NCI-H2171 (cell line): ENCODE measurements at regions not wholly inside any gene's neighbourhood (a gene's known extent, or its start where the extent isn't known, plus 50 kb on each side); places are given as distances from the start of the nearest gene placed in this dataset.
"Not testable (repeated sequence)": the region's sequence is repeated elsewhere in the genome, so short reads cannot be mapped to it uniquely, and the experiment has no call there.

Experiments
- DNase-seq: peaks from one replicate; lab custom pipeline; 2025; lab: John Stamatoyannopoulos, UW

- DNase-seq: no peak
Observed at GRCh38 chr5:126677121-126677520, 76.4 kb downstream of the PHAX start.

- peak; percentile 85 for DNase-seq
Observed at GRCh38 chr5:126680191-126680817, 79.6 kb downstream of the PHAX start.

GRCh38 chr5:126681314-126681713 is 80.6 kb downstream of the PHAX start:
- DNase-seq: not testable (repeated sequence)

- DNase-seq: no peak
Observed at GRCh38 chr5:126681970-126682369, 81.2 kb downstream of the PHAX start.

- DNase-seq: no peak
Observed at GRCh38 chr5:126682856-126683255, 82.1 kb downstream of the PHAX start.

GRCh38 chr5:126683912-126684311 is 83.2 kb downstream of the PHAX start:
- no peak for DNase-seq

- DNase-seq: not testable (repeated sequence)
Observed at GRCh38 chr5:126684656-126685442, 84.1 kb downstream of the PHAX start.

DNA sequence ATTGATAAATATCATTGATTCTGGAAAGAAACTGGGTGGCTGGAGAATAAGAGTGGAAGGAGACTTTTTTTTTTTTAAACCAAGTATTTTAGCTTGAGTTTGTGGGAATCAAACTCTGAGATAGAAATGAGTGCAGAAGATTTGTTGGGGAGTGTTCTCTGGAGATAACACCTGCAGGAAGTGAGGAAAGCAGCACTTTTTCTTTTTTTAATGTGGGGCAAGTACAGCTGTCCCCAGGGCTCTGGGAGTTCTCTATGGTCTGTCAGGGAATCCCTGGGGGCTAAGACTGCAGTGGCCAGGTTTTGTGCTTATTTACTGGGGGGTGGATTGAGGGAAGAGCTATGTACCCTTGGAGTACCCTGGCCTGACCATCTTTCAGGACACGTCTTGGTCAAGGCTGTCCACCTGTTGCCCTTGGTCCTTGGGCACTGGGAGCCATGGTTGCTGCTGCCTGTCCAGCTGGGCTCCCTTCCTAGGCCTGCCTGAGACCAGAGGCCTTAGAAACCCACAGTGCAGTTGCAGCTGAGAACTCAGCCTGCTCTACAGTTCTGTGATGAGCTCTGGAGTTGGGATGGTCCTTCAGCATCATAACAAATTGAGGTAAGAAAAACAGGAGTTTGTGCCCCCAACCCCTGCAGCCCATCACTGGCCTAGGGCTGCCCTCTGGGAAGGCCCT is 85.8 kb downstream of the PHAX start:
- DNase-seq: no peak

DNA sequence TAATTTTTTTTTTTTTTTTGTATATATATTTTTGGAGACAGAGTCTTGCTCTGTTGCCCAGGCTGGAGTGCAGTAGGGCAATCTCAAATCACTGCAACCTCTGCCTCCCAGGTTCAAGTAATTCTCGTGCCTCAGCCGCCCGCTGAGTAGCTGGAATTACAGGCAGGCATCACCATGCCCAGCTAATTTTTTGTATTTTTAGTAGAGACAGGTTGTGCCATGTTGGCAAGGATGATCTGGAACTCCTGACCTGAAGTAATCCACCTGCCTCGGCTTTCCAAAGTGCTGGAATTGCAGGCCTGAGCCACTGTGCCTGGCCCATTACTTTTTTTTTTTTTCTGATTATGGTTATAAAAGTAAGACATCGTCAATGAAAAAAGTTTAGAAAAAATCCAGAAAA is 84.0 kb upstream of the LMNB1 start:
- no peak for DNase-seq

- peak; percentile 27 for DNase-seq
Observed at GRCh38 chr5:126693806-126694205, 83.1 kb upstream of the LMNB1 start.

DNA sequence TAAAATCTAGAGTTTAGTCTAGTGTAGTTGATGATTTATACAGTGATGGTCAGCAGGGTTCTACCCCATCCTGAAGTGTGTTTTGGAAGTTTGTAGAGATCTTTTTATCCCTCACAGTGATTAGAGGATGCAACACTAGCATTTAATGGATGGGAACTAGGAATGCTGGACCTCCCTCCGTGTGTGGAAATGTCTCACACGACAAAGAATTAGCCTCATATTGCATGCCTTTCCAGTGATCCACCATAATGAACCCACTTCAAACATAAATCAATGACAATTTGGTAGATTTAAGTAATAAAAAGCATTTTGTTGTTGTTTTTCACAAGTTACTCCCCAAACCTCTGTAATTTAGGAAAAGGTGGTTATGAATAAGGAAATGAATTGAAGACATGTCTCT is 82.5 kb upstream of the LMNB1 start:
- no peak for DNase-seq

DNA sequence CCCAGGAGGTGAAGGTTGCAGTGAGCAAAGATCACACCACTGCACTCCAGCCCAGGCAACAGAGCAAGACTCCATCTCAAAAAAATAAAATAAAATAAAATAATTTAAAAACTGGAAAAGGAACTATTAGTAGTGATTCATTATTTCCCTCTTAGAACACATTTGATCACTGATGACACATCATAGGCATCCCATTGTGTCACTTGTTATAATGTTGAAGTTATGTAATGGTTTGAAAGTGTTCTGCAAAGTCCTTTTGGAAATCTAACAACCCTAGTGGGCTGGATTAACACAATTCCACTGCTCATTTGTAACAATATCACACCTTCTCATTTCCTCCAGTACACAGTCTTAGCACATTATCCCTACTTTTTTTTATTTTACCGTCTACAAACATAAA is 81.8 kb upstream of the LMNB1 start:
- no peak for DNase-seq

- no peak for DNase-seq
Observed at GRCh38 chr5:126707080-126707479, 69.9 kb upstream of the LMNB1 start.

- DNase-seq: no peak
Observed at GRCh38 chr5:126715765-126716164, 61.2 kb upstream of the LMNB1 start.

- no peak for DNase-seq
Observed at GRCh38 chr5:126716861-126717260, 60.1 kb upstream of the LMNB1 start.

DNA sequence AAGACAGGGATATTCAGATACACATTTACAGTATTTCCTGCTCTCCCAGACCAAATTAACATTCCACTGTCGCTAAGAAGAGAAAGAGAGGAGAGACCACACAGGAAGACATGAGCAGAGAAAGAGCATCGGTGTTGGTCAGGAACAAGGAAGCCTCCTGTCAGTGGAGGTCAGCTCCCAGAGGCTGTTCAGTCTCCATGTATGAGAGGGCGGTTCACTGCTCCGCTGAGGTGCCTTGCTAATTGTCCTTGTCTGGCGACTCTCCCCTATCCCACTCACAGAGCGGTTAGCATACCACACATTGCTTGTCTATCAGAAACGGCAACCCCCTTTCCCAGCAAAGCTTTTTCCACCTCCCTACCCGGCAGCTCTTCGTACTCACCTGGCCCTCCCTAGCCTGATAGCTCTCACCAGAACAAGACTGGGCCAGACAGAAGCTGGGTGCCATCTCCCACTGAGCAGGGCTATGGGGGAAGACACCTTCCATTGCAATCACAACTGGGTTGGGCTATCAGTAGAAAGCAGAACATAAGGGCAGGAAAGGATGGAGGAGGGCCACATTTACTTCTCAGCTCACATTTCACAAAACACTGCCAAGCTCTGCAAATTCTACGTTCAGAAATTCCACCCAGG is 58.6 kb upstream of the LMNB1 start:
- DNase-seq: no peak

GRCh38 chr5:126720369-126720768 is 56.6 kb upstream of the LMNB1 start:
- DNase-seq: no peak

DNA sequence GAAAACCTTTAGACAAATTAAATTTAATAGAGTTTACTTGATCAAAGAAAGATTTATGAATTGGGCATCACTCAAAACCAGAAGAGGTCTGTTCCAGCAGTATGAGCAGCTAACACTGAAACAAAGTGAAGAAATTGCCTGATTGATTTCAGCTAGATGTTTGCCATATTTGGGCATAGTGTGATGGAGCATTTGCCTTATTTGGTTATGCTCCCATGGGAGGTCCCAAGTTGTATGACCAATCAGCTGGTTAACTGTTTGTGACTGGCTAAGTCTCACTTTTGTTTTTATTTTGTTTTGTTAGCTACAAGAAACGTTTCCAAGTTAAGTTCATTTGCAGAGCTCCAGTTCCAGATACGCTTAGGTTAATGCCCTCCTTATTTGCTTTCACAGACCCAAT is 53.3 kb upstream of the LMNB1 start:
- no peak for DNase-seq
